Anterior cingulate cortex (tissue), 58 donors: ENCODE measurements at regions not wholly inside any gene's neighbourhood (a gene's known extent, or its start where the extent isn't known, plus 50 kb on each side); places are given as distances from the start of the nearest gene placed in this dataset.

ENCODE experiments used
- DNase-seq, 58 donors: peaks; one replicate each; lab custom pipeline; 2025; lab: John Stamatoyannopoulos, UW

DNA sequence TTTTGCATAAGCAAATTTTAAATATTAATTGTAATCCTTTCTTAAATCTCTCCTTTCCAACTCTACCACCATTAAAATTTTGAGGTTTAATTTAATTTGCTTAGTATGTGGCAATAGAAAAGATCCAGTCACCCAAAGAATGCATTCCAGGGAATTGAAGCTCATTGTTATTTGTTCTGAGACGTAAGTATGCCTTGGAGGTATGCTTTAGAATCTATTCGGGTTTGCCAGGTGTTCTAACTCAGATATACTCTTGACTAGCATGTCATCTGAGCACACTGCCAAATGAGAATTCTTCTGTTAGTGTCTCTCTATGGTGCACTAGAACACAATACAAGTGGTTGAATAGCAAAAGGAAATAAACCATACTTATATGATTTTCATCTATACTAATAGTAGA lies 813.6 kb upstream of the ADGRL2 start:
- DNase-seq, result no peak

DNA sequence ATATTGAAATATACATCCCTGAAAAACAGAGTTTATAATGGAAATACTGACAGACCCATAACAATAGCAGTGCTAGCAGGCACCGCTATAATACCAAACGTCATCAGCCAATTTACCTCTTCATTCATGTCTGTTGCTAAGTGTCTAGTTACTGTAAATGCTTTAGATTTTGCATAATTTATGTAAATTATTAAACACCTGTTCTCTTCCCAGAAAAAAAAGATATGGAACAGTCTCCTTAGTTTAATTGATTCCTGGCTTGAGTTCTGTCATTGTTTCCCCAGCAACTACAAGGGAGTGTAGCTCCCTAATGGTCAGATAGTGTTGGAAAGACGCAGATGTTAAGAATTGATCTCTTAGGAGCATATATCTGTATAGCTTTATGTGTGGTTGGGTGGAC lies 817.9 kb upstream of the ADGRL2 start:
- DNase-seq, result no peak

DNA sequence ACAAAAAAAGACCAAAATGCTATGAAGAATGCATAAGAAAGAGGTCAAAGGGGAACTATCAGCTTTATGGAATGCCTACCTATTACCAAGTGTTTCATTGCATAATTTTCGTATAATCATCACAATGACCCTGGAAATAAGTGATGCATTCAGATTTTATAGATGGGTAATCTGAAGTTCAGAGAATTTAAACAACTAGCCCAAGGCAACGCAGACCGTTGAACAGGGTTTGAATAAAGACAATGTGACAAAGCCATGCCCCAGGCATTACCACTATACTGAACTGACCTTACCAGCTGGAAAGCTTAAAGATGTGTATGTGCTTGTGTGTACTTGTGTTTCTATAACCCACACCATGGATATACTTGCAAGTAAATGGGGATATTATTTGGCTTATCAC lies 827.6 kb upstream of the ADGRL2 start:
- DNase-seq, result no peak

DNA sequence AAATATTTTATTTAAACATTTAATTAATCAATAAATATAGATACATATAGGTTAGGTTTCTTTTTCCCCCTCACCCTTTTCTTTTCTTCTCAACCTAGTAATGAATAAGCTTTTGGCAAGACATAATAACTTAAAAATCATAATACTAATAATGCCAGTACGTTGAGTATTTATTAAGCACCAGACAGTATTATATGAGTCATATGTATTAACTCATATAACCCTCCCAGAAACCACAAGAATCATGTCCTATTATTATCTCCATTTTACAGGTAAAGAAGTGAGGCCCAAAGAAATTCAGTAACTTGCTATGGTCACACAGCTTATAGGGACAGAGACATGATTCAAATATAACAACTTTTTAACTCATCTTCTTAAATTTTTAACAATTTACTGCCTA lies 834.5 kb upstream of the ADGRL2 start:
- DNase-seq, result no peak

DNA sequence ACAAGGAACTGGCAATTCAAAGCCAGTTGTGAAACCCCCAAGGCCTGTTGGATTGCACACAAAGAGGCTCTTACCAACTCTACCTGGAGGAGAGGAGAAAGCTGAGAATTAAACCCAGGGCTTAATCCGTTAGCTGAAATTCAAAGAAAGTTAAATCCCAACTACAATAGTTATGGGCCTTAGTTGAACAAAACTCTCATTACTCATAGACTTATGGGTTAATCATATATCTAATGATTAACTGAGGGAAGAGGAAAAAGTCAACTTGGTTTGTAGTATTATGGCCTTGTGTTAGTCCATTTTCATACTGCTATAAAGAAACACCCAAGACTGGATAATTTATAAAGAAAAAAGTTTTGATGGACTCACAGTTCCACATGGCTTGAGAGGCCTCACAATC lies 838.2 kb upstream of the ADGRL2 start:
- no peak for DNase-seq

DNA sequence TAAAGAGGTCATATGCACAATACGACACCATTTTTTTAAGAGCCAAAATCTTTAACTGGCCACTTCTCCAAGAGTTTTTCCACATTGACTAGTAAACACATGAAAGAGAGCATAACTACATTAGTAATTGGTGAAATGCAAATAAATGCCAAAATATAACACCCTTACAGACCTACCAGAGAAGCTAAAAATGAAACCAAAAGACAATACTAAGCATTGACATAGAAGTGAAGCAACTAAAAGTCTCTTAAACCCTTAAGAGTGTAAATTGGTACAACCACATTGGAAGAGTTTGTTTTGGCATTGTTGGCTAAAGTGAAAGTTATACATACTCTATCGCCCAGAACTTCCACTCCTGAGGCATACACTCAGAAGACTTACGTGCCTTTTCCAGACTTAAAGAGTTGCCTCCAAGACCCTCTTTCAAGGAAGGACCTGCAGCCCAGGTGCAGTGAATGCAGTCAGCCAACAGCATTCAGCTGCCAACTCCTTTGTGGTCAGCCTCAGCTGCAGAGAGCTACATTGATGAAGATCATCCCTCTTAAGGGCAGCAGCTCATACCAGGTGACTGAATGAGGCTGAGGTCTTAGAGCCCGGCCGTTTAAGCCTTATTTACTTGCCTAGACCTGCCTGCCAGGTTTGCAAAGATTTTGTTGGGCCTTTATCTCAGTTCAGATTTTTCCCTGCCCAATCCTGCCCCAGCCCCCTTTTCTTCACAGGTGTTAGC lies 839.1 kb upstream of the ADGRL2 start:
- no peak for DNase-seq

DNA sequence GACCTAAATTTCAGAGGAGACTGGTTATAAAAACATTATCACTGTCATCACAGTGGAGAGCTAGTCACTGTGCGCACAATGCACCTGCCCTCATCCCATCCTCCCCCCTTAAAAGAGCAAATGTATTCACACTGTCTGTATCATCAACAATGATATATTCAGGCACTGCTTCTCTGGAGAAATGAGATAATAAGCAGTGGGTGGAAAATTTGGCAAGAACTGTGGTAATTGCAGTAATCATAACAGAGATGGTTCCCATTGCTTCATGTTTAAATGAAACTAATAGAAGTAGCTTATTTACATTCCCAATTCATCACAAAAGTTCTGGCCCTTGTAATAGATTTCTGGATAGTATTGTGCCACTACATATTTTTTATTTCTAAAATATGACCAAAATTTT lies 867.4 kb upstream of the ADGRL2 start:
- peak in 1 of 58 donors; percentile 0 for DNase-seq

DNA sequence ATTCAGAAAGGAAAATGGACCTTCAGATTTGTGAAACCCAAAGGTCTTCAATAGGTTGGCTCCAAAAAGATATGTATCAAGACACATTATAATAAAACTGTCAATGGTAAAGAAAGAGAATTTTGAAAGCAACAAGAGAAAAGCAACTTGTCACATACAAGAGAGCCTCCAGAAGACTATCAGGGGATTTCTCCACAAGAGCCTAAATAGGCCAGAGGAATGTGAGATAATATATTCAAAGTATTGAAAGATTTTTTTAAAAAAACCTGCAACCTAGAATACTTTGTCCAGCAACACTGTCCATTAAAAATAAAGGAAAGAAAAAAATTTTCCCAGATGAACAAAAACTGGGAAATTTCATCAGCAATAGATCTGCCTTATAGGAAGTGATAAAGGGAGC lies 869.6 kb upstream of the ADGRL2 start:
- no peak for DNase-seq

DNA sequence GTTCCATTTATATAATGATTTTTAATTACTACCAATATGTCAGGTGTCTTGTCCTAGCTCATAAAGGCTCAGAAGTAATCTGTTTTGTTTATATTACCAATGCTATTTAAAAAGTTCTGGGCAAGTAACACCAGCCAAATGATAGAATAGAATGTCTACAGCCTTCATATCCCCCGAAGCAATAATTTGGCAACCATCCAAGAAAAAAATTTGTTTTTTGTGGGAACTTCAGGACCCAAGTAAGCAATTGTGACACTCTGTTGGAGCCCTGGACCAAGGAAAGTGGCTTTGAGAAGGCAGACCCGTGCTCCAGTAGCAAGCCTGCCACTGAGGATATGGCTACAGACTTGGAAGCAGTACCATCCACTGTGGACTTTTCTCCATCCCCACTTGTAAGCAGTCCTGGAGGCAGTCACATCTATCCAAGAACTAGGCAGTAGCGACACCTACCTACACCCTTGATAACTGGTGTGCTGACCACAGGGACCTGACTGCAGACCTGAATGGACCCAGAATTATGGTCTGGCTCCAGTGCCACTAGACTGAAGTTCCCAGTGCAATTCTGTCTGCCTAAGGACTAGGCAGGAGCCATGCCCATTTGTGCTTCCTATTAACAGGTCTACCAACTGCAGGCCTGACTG lies 870.7 kb upstream of the ADGRL2 start:
- no peak for DNase-seq

DNA sequence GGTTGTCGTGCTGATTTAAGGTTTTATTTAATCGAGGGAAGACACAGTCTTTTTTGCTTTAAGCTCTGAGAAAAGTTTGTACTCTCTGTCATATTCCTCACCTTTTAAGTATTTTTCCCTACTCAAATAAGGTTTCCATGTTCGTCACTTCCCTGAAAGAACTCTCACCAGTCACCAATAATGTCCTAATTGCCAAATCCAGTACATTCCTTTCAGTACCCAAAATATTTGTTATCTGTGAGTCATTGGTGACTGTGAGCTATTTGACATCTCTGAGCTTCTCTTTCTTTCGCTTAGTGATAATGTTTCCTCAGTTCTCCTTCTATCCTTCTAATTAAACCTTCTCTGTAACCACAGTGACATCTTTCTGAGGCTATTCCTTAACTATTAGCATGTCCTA lies 874.2 kb upstream of the ADGRL2 start:
- no peak for DNase-seq

DNA sequence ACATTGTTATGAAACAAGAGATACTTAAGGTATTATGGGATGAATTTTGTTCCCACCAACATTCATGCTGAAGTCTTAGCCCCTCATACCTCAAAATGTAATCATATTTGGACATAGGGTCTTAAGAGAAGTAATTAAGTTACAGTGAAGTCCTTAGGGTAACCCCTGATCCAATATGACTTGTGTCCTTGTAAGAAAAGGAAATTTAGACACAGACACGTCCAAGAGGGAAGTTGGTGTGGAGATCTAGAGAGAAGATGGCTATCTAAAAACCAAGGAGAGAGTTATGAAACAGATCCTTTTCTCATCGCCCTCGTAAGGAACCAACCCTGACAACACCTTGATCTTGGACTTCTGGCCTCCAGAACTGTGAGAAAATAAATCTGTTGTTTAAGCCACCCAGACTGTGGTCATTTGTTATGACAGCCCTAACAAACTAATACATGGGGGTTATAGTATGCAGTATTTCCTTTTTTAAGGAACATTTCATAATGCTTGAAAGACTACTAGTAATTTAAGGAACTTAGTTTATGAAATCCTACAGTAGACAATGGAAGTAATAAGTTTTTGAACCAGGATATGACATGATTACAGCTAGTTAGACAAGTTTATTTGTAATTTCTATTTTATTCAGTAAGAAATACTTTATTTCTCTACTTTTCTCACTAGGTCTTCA lies 875.5 kb upstream of the ADGRL2 start:
- no peak for DNase-seq

DNA sequence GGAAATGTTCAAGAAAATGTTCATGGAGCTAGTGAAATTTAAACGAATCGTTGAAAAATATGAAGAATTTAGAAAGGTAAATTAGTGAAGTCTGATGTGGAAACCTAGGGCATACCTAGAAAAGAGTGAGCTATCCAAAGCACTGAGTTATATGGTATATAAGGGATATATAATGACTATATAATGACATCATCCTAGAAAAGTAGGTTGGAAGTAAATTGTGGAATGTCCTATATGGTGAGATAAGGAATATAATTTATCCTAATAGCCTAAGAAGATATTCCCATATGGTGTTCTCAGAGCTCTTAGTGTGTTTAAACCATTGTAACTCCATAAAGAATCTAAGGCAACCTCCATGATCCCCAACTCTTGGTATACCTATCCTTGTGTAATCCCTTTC lies 876.4 kb upstream of the ADGRL2 start:
- no peak for DNase-seq

DNA sequence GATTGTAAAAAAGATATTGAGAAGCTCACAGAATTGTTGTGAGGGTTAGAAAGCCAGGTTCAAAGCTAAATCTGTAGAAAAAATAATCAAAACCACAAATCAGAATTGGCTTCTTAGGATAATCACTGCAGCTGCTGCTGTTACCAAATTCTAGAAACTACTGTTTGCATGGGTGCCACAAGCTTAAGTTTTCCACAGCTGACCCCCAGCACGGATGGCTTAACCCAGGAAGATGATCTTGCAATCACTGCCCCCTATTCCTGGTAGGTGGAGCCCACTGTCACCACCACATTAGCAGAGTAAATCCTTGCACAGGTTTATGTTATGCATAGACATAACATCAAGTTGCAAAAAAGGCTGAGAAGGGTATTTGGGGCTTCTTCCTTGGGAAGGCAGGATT lies 877.8 kb upstream of the ADGRL2 start:
- no peak for DNase-seq

DNA sequence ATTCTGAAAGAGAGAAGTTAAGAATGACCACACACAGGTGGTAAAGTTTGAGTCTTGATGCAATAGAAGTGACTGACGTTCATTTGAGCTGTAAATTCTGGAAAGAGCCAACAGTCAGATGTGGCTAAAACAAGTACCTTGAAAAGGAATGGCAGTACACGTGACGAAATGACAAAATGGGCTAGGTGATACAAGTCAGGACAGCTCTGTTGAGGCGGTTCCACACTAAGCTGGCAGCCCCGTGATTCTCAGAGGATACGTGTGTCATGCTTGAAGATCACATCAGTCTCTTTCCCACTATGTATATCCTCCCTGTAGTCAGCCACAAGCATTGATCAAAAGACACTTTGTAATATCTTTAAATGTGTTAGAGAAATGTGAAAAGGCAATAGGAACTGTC lies 881.3 kb upstream of the ADGRL2 start:
- no peak for DNase-seq

DNA sequence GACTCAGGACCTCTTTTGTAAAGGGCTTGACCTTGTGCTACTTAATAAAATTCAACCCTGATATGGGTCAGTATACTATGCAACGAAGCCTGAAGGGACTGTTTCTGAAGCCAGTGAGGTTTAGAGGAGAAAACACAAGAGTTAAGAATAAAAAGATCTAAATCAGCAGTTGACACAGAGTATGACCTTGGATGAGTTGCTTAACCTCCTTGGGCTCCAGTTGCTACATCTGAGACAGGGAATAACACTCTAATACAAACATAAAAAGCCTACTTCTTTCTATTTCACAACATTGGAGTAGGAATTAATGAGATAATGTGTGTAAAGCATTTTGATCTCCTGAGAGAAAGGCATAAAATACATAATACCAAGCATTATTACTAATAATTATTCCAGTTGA lies 882.4 kb upstream of the ADGRL2 start:
- DNase-seq, result no peak

DNA sequence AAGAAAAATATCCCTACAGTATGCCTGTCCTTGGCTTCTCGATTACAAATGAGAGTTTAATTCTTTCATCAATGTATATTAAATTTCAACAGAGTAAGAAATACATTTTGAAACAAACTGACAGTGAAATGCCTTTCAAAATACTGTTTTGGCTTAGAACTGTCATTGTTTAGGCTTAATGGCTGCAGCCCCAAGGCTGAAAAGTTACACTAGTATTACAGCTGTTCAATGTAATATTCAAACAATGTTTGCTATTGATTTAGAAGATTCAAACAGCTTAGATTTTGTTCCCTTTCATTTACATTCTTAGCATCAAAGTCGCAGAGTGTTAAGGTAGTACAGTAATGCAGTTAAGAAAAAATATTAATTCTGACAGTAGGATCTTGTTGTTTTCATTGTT lies 882.9 kb upstream of the ADGRL2 start:
- no peak for DNase-seq

DNA sequence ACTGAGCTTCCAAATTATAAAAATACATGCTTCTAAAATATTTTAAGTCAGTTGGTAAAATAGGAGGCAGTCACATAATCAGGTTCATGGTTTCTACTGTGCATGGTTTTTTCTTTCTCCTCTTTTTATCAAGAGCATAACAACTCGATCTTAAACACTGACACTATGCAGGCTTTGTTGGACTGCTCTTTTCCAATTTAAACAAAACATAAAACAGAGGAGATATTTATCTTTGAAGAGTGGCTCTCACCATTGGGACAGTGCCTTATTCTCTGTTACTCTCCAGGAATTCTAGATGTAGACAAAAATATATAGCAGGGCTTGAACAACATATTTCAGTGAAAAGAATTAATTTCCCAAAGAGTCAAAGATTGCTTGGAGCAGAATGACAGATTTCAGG lies 883.5 kb upstream of the ADGRL2 start:
- no peak for DNase-seq

DNA sequence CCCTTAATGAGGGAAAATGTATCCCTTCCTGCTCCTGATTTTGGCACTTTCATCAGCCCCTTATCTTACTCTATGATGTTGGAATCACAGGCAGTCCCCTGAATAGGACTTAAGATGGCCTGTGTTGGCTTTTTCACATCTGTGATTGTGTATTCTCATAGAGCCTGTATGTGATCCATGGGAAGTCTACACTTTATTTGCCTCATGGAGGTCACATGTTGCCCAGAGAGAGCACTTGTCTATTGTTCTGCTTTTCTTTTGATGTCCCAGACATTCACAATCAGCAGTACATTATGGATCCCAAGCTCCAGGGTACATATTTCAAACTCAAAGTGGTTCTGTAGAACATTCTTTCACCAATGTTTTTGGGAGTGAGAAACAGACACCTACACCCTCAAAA lies 885.2 kb upstream of the ADGRL2 start:
- no peak for DNase-seq

DNA sequence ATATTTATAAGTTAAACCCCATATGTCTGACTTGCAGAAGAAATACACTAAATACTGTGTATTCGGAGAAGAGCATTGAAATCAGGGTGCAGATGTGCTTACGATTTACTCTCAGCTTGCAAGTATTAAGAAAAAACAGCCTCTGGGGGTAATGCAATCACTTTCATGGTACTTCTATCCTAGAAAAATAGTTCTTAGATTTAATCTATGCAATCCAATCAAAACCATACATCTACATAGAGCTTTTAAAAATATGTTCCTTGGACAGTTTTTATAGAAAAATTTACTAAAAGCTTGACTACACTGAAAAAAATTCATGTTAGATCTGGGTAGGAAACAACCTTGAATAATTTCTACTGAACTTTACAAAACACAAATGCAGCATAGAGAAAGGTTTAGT lies 890.3 kb upstream of the ADGRL2 start:
- no peak for DNase-seq

DNA sequence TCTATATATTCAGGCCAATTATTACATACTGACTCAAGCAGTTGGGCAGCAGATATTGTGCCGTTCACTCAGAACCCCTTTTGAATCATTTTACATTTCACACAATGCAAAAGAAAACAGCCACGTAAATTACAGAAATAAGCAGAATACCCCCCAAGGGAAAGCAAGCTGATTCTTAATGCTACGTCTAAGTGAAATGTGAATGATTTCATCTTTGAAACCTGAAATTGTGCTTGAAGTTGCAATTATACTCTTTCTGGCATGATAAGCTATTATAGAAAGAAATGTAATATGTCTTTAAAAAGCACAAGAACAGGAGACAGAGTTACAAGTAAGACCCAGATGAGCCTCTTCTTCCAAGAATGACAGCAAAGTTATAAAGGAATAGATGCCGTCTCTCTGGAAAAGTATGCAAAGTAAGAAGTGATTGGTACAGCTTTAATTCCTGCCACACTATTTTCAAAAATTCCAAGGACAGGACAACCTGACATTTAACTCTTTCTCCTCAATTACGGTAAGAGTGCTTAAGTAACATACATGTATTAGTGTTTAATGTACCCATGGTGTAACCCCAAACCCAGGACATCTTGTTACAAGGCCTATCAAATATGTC lies 891.5 kb upstream of the ADGRL2 start:
- no peak for DNase-seq

DNA sequence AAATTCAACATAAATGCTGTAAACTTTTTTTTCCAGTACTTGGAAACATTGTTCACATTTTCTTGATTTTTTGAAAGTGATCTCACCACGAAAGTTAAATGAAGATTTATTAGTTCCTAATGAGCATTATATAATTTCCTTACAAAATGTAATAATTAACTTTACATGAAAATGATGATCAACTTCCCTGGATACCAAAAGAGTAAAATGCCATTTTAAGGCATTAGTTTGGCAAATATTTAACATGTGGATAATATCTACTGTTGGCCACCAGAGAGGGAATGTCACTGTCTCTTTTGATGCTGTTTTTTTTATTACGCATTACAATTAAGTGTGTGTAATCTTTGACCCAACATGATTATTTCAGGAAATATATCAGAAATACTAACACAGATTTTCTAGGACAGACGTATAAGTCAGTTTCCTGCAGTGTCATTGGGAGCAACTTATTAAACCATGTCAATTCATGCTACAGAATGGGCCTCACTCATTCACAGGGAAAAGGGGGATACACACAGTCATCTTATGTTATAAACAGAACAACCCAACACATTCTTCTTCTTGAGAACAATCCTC lies 903.9 kb upstream of the ADGRL2 start:
- DNase-seq, result no peak
